Neural cell (in vitro differentiated cells): ENCODE measurements at regions not wholly inside any gene's neighbourhood (a gene's known extent, or its start where the extent isn't known, plus 50 kb on each side); places are given as distances from the start of the nearest gene placed in this dataset.
A peak's percentile ranks its signal among the peaks of the same experiment; 100 is the strongest.
"Not testable (repeated sequence)": the region's sequence is repeated elsewhere in the genome, so short reads cannot be mapped to it uniquely, and the experiment has no call there.

Experiments used
- H2AFZ ChIP-seq: fragments of 200-600, 300-800 bp; sonication (generic), shearing (Covaris generic); 2 replicates; pipeline ENCODE4 v1.6.0; 2014; ENCODE audit warnings: low read depth, mild to moderate bottlenecking, antibody characterized with exemption, low read length, moderate library complexity
- H3F3A ChIP-seq: fragments of 200-600 bp; shearing (Covaris generic); 2 replicates; pipeline ENCODE4 v1.6.1; 2016; ENCODE audit warnings: mild to moderate bottlenecking, moderate library complexity, mixed read lengths, antibody characterized with exemption, low read length; ENCODE audit not compliant: insufficient read depth, poor library complexity, severe bottlenecking
- H3K27ac ChIP-seq: fragments of 200-600, 300-800 bp; sonication (generic), shearing (Covaris generic); 2 replicates; pipeline ENCODE4 v1.5.1; 2014; ENCODE audit warnings: mild to moderate bottlenecking, low read length, moderate library complexity
- H3K27me3 ChIP-seq: fragments of 300-800, 200-600 bp; sonication (generic), shearing (Covaris generic); 2 replicates; pipeline ENCODE4 v1.6.0; 2014; ENCODE audit warnings: mild to moderate bottlenecking, low read depth, low read length, moderate library complexity; ENCODE audit not compliant: insufficient read depth
- H3K36me3 ChIP-seq: fragments of 300-800, 200-600 bp; sonication (generic), shearing (Covaris generic); 2 replicates; pipeline ENCODE4 v1.5.1; 2014; ENCODE audit warnings: mild to moderate bottlenecking, antibody characterized with exemption, low read length, moderate library complexity; ENCODE audit not compliant: insufficient read depth
- H3K4me2 ChIP-seq: fragments of 300-800, 200-600 bp; sonication (generic), shearing (Covaris generic); 2 replicates; pipeline ENCODE4 v1.6.0; 2014; ENCODE audit warnings: mild to moderate bottlenecking, low read length
- H3K4me3 ChIP-seq: fragments of 300-800, 200-600 bp; sonication (generic), shearing (Covaris generic); 2 replicates; pipeline ENCODE4 v1.5.1; 2014; ENCODE audit warnings: mild to moderate bottlenecking, low read length, moderate library complexity
- H3K79me2 ChIP-seq: fragments of 200-600 bp; shearing (Covaris generic); replicated peaks from 2 replicates; pipeline ENCODE4 v1.6.0; 2014; ENCODE audit warnings: mild to moderate bottlenecking, low read length, moderate library complexity; ENCODE audit not compliant: insufficient read depth
- H3K9ac ChIP-seq: fragments of 300-800, 200-600 bp; sonication (generic), shearing (Covaris generic); 2 replicates; pipeline ENCODE4 v1.6.1; 2016; ENCODE audit warnings: mild to moderate bottlenecking, low read length, mixed read lengths
- H3K9me2 ChIP-seq: fragments of 200-600 bp; shearing (Covaris generic); 2 replicates; pipeline ENCODE4 v1.6.1; 2016; ENCODE audit warnings: mild to moderate bottlenecking, low read length, mixed read lengths; ENCODE audit not compliant: insufficient read depth
- H3K9me3 ChIP-seq: fragments of 200-600, 300-800 bp; sonication (generic), shearing (Covaris generic); 2 replicates; pipeline ENCODE4 v1.6.1; 2016; ENCODE audit warnings: mild to moderate bottlenecking, mixed run types, low read length, moderate library complexity, mixed read lengths
- H4K20me1 ChIP-seq: fragments of 200-600 bp; shearing (Covaris generic); 2 replicates; pipeline ENCODE4 v1.6.1; 2016; ENCODE audit warnings: mild to moderate bottlenecking, mixed run types; ENCODE audit not compliant: insufficient read depth
- CTCF ChIP-seq: fragments of 450-650 bp; IDR thresholded peaks from 2 replicates; pipeline ENCODE4 v1.5.1; 2014; ENCODE audit warnings: antibody characterized with exemption, mild to moderate bottlenecking, moderate library complexity; ENCODE audit not compliant: poor library complexity, severe bottlenecking
- EP300 ChIP-seq: fragments of 450-650 bp; conservative IDR thresholded peaks from 2 replicates; pipeline ENCODE4 v1.6.1; 2014; ENCODE audit warnings: antibody characterized with exemption, mild to moderate bottlenecking, moderate library complexity; ENCODE audit not compliant: poor library complexity, severe bottlenecking
- EZH2 ChIP-seq: fragments of 200-600, 300-800 bp; shearing (Covaris generic), sonication (generic); IDR thresholded peaks from 2 replicates; pipeline ENCODE4 v1.6.1; 2014; ENCODE audit warnings: antibody characterized with exemption, low read length, borderline replicate concordance, mild to moderate bottlenecking; ENCODE audit not compliant: insufficient read depth, poor library complexity, severe bottlenecking
- MXI1 ChIP-seq: fragments of 450-650 bp; conservative IDR thresholded peaks from 2 replicates; pipeline ENCODE4 v1.6.1; 2014; ENCODE audit warnings: antibody characterized with exemption, mild to moderate bottlenecking; ENCODE audit not compliant: poor library complexity, severe bottlenecking
- POLR2AphosphoS5 ChIP-seq: IDR thresholded peaks from 2 replicates; pipeline ENCODE4 v1.6.1; 2012
- RAD21 ChIP-seq: fragments of 450-650 bp; conservative IDR thresholded peaks from 2 replicates; pipeline ENCODE4 v1.6.1; 2014; ENCODE audit warnings: antibody characterized with exemption, mild to moderate bottlenecking, moderate library complexity
- REST ChIP-seq: IDR thresholded peaks from 2 replicates; pipeline ENCODE4 v1.6.1; 2012; ENCODE audit warnings: borderline replicate concordance
- SMC3 ChIP-seq: fragments of 450-650 bp; conservative IDR thresholded peaks from 2 replicates; pipeline ENCODE4 v1.6.1; 2014; ENCODE audit warnings: antibody characterized with exemption, mild to moderate bottlenecking, moderate library complexity; ENCODE audit not compliant: poor library complexity
- TAF1 ChIP-seq: IDR thresholded peaks from 2 replicates; pipeline ENCODE4 v1.6.1; 2012; ENCODE audit warnings: low read depth

- H3K36me3 ChIP-seq: no peaks in the 10 kb centered on the region
- no peak overlapping the region for H2AFZ ChIP-seq
- no peak overlapping the region for H3K4me3 ChIP-seq
- TF ChIP-seq EZH2: no peak
- no peak for TF ChIP-seq RAD21
- TF ChIP-seq CTCF: no peak
- TF ChIP-seq MXI1: no peak
- peak; percentile 71 for TF ChIP-seq EP300
- TF ChIP-seq TAF1: no peak
- no peaks in the 10 kb centered on the region for H3K79me2 ChIP-seq
- H3F3A ChIP-seq: no peaks in the 10 kb centered on the region
- no peaks in the 10 kb centered on the region for H3K27me3 ChIP-seq
- no peaks in the 10 kb centered on the region for H4K20me1 ChIP-seq
- no peak overlapping the region for H3K4me2 ChIP-seq
- no peaks in the 10 kb centered on the region for H3K9me3 ChIP-seq
- no peak overlapping the region for H3K9ac ChIP-seq
- peak overlapping the region; percentile 64 for H3K27ac ChIP-seq
- no peaks in the 10 kb centered on the region for H3K9me2 ChIP-seq
Measured at GRCh38 chr1:99551812-99552614, 93.9 kb upstream of the PALMD start.

- no peaks in the 10 kb centered on the region for H3K36me3 ChIP-seq
- TF ChIP-seq EP300 (no peak), MXI1 (no peak), TAF1 (no peak), EZH2 (no peak), SMC3 (no peak), CTCF (no peak), REST (no peak), RAD21 (no peak), POLR2AphosphoS5 (no peak)
- H3K79me2 ChIP-seq: no peaks in the 10 kb centered on the region
- H3K4me3 ChIP-seq: no peak overlapping the region
- H3K4me2 ChIP-seq: no peak overlapping the region
- H3K27ac ChIP-seq: peak overlapping the region; percentile 29
- H3K27me3 ChIP-seq: no peaks in the 10 kb centered on the region
- no peaks in the 10 kb centered on the region for H4K20me1 ChIP-seq
- H3K9me3 ChIP-seq: no peaks in the 10 kb centered on the region
- no peaks in the 10 kb centered on the region for H3K9me2 ChIP-seq
- no peak overlapping the region for H3K9ac ChIP-seq
- H2AFZ ChIP-seq: no peak overlapping the region
- no peaks in the 10 kb centered on the region for H3F3A ChIP-seq
Measured at GRCh38 chr1:99553301-99553700, 92.6 kb upstream of the PALMD start.

- H3F3A ChIP-seq, H3K9ac ChIP-seq, H4K20me1 ChIP-seq, H3K4me3 ChIP-seq, H3K9me2 ChIP-seq, H2AFZ ChIP-seq, H3K36me3 ChIP-seq, H3K79me2 ChIP-seq, H3K4me2 ChIP-seq, H3K27ac ChIP-seq, H3K9me3 ChIP-seq, H3K27me3 ChIP-seq: not testable (repeated sequence)
Measured at GRCh38 chr1:99553819-99554218, 92.1 kb upstream of the PALMD start.
